PC-9 (cell line): ENCODE measurements at regions not wholly inside any gene's neighbourhood (a gene's known extent, or its start where the extent isn't known, plus 50 kb on each side); places are given as distances from the start of the nearest gene placed in this dataset.

Experiments used
- EZH2 ChIP-seq: fragments of 200-600 bp; sonication (generic); IDR thresholded peaks from 2 replicates; pipeline ENCODE4 v1.8.0; 2017; ENCODE audit warnings: antibody characterized with exemption, low read depth
- TF ChIP-seq, protein P1 (sequence below): fragments of 200-600 bp; sonication (generic); conservative IDR thresholded peaks from 2 replicates; pipeline ENCODE4 v1.6.1; 2017; ENCODE audit warnings: mixed run types, antibody characterized with exemption, mild to moderate bottlenecking, moderate library complexity

DNA sequence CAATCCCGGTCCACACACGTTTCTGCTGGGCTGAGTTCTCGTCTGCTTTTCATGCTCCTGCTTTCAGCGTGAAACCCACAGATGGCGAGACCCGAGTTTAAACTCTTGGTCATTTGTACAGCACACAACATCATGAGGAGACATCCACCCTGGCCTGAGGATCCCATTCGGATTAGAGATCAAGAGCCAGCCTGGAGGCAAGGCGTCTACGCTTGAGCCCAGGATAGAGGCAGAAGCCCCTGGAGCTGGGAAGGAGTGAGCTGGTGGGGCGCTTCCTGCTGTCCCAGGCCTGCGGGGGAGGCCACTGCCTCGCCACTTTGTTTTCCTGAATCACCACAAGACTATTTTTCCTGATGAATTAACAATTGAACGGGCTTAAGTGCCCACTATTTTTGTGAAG lies 281.9 kb upstream of the IRX4 start:
- TF ChIP-seq, protein P1, sequence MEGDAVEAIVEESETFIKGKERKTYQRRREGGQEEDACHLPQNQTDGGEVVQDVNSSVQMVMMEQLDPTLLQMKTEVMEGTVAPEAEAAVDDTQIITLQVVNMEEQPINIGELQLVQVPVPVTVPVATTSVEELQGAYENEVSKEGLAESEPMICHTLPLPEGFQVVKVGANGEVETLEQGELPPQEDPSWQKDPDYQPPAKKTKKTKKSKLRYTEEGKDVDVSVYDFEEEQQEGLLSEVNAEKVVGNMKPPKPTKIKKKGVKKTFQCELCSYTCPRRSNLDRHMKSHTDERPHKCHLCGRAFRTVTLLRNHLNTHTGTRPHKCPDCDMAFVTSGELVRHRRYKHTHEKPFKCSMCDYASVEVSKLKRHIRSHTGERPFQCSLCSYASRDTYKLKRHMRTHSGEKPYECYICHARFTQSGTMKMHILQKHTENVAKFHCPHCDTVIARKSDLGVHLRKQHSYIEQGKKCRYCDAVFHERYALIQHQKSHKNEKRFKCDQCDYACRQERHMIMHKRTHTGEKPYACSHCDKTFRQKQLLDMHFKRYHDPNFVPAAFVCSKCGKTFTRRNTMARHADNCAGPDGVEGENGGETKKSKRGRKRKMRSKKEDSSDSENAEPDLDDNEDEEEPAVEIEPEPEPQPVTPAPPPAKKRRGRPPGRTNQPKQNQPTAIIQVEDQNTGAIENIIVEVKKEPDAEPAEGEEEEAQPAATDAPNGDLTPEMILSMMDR: no peak
- TF ChIP-seq EZH2: no peak
